ENCODE measurements at regions not wholly inside any gene's neighbourhood (a gene's known extent, or its start where the extent isn't known, plus 50 kb on each side); places are given as distances from the start of the nearest gene placed in this dataset.

DNA sequence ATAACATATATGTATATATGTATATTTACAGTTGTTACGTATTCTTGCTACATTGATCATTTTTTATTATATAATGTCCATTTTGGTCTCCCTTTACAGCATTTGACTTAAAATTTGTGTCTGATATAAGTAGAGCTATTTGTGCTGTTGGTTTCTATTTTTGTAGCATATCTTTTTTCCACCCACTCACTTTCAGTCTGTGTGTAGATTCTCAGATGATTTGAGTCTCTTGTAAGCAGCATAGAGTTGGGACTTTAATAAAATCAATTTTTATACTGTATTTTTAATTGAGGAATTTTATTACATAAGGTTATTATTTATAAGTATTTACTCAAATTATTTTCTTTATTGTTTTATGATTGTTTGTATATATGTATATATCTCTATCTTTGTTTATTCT lies 1293.7 kb downstream of the TMEM121 start:
- Histone ChIP-seq H3K4me3 (ENCODE audit: low read depth, low read length) (no peak overlapping the region), H3K36me3 (ENCODE audit: control insufficient read depth, insufficient read depth, low read length) (no peaks in the 10 kb centered on the region), H3K27me3 (replicated peaks; ENCODE audit: control insufficient read depth, insufficient read depth, low read length) (no peaks in the 10 kb centered on the region), H3K4me1 (no peaks in the 10 kb centered on the region), H3K9me3 (no peaks in the 10 kb centered on the region)
- no peaks in the 10 kb centered on the region for H3K27me3 Mint-ChIP-seq (ENCODE audit: insufficient read depth, unreplicated experiment)
- no peak for DNase-seq
- H3K4me1 Mint-ChIP-seq (ENCODE audit: low read depth, unreplicated experiment) = no peaks in the 10 kb centered on the region
- TF ChIP-seq, protein P1, sequence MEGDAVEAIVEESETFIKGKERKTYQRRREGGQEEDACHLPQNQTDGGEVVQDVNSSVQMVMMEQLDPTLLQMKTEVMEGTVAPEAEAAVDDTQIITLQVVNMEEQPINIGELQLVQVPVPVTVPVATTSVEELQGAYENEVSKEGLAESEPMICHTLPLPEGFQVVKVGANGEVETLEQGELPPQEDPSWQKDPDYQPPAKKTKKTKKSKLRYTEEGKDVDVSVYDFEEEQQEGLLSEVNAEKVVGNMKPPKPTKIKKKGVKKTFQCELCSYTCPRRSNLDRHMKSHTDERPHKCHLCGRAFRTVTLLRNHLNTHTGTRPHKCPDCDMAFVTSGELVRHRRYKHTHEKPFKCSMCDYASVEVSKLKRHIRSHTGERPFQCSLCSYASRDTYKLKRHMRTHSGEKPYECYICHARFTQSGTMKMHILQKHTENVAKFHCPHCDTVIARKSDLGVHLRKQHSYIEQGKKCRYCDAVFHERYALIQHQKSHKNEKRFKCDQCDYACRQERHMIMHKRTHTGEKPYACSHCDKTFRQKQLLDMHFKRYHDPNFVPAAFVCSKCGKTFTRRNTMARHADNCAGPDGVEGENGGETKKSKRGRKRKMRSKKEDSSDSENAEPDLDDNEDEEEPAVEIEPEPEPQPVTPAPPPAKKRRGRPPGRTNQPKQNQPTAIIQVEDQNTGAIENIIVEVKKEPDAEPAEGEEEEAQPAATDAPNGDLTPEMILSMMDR (IDR thresholded peaks at IDR 0.05; ENCODE audit: insufficient read depth in 1 of 2, low read depth in 1 of 2, low read length in 1 of 2, severe bottlenecking in 1 of 2, unreplicated experiment in 1 of 2) = no peak
- no peaks in the 10 kb centered on the region for H3K36me3 Mint-ChIP-seq (ENCODE audit: insufficient read depth, unreplicated experiment)
- no peak overlapping the region for H3K4me3 Mint-ChIP-seq (ENCODE audit: unreplicated experiment)
- no peak overlapping the region for H3K27ac Mint-ChIP-seq (ENCODE audit: unreplicated experiment)
- no TSS peak for BruUV-seq (replicated peaks)
- intact Hi-C loops (cut with micrococcal nuclease; ENCODE audit: unreplicated experiment) = no loop called here
- CTCF ChIA-PET = interaction anchor here (0.6 kb wide), 1 partner anchor 8 kb away, joined by 3 read pairs; no protein-coding TSS in a partner anchor
- no peaks in the 10 kb centered on the region for H3K9me3 Mint-ChIP-seq (ENCODE audit: unreplicated experiment)
- POLR2A ChIA-PET = no interaction called here

DNA sequence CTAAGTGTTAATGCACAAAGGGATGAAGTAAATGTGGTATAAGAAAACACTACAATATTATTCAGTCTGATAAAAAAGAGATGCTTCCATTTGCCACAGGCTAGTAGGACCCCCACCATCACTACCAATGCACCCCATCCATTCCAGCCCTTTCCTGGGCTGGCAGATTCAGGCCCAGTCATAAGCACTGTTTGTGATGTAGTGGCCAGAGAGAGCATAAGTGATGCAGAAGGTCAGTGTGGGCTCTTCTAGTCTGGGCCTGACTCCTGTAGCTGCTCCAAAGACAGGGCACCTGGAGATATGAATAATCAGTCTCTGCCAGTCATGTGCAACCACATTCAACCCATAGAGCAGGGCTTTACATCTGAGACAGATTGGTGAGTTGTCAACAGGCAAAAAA lies 1294.7 kb downstream of the TMEM121 start:
- DNase-seq = no peak
- no peaks in the 10 kb centered on the region for H3K4me1 Mint-ChIP-seq (ENCODE audit: low read depth, unreplicated experiment)
- no peak overlapping the region for H3K27ac Mint-ChIP-seq (ENCODE audit: unreplicated experiment)
- H3K27me3 Mint-ChIP-seq (ENCODE audit: insufficient read depth, unreplicated experiment) = no peaks in the 10 kb centered on the region
- TF ChIP-seq, protein P1 (IDR thresholded peaks at IDR 0.05; ENCODE audit: insufficient read depth in 1 of 2, low read depth in 1 of 2, low read length in 1 of 2, severe bottlenecking in 1 of 2, unreplicated experiment in 1 of 2) = no peak
- no peaks in the 10 kb centered on the region for H3K4me1 ChIP-seq
- POLR2A ChIA-PET = no interaction called here
- H3K4me3 ChIP-seq (ENCODE audit: low read depth, low read length) = no peak overlapping the region
- CTCF ChIA-PET = interaction anchor here (0.6 to 1.9 kb wide), 2 partner anchors 7 to 10 kb away, joined by 3 to 9 read pairs; no protein-coding TSS in a partner anchor
- no peaks in the 10 kb centered on the region for H3K36me3 ChIP-seq (ENCODE audit: control insufficient read depth, insufficient read depth, low read length)
- no peaks in the 10 kb centered on the region for H3K36me3 Mint-ChIP-seq (ENCODE audit: insufficient read depth, unreplicated experiment)
- intact Hi-C loops (cut with micrococcal nuclease; ENCODE audit: unreplicated experiment) = no loop called here
- no peaks in the 10 kb centered on the region for H3K27me3 ChIP-seq (replicated peaks; ENCODE audit: control insufficient read depth, insufficient read depth, low read length)
- H3K9me3 Mint-ChIP-seq (ENCODE audit: unreplicated experiment) = no peaks in the 10 kb centered on the region
- H3K9me3 ChIP-seq = no peaks in the 10 kb centered on the region
- BruUV-seq (replicated peaks) = no TSS peak
- no peak overlapping the region for H3K4me3 Mint-ChIP-seq (ENCODE audit: unreplicated experiment)

DNA sequence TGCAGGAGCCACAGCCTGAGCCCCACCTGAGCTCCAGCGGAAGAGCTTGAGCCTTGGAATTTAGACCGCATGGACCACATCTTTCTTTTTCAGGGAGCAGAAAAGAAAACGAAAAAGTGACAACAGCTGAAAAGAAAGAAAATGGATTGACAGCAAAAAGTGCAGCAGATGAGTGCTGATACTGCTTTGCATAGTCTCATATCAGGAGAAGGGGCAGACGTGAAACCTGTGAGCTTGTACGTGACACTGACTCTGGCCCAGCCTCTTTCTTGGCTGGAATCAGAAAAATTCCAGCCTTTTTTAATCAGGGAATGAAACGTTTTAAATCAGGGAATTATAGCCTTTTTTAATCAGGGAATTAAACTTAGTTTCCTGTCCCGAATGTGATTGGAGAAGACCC lies 1296.5 kb downstream of the TMEM121 start:
- no peaks in the 10 kb centered on the region for H3K27me3 ChIP-seq (replicated peaks; ENCODE audit: control insufficient read depth, insufficient read depth, low read length)
- no peaks in the 10 kb centered on the region for H3K9me3 ChIP-seq
- no peaks in the 10 kb centered on the region for H3K4me1 ChIP-seq
- CTCF ChIA-PET = interaction anchor here (1.8 kb wide), 1 partner anchor 50 kb away, joined by 5 read pairs; no protein-coding TSS in a partner anchor
- Mint-ChIP-seq H3K4me1 (ENCODE audit: low read depth, unreplicated experiment) (no peaks in the 10 kb centered on the region), H3K36me3 (ENCODE audit: insufficient read depth, unreplicated experiment) (no peaks in the 10 kb centered on the region), H3K4me3 (ENCODE audit: unreplicated experiment) (no peak overlapping the region), H3K27me3 (ENCODE audit: insufficient read depth, unreplicated experiment) (no peaks in the 10 kb centered on the region), H3K9me3 (ENCODE audit: unreplicated experiment) (no peaks in the 10 kb centered on the region), H3K27ac (ENCODE audit: unreplicated experiment) (no peak overlapping the region)
- DNase-seq = no peak
- no peaks in the 10 kb centered on the region for H3K36me3 ChIP-seq (ENCODE audit: control insufficient read depth, insufficient read depth, low read length)
- POLR2A ChIA-PET = no interaction called here
- H3K4me3 ChIP-seq (ENCODE audit: low read depth, low read length) = no peak overlapping the region
- BruUV-seq (replicated peaks) = no TSS peak
- TF ChIP-seq, protein P1 (IDR thresholded peaks at IDR 0.05; ENCODE audit: insufficient read depth in 1 of 2, low read depth in 1 of 2, low read length in 1 of 2, severe bottlenecking in 1 of 2, unreplicated experiment in 1 of 2) = no peak
- intact Hi-C loops (cut with micrococcal nuclease; ENCODE audit: unreplicated experiment) = no loop called here
